ENCODE measurements at regions not wholly inside any gene's neighbourhood (a gene's known extent, or its start where the extent isn't known, plus 50 kb on each side); places are given as distances from the start of the nearest gene placed in this dataset.
"Not testable (repeated sequence)": the region's sequence is repeated elsewhere in the genome, so short reads cannot be mapped to it uniquely, and the experiment has no call there.

DNA sequence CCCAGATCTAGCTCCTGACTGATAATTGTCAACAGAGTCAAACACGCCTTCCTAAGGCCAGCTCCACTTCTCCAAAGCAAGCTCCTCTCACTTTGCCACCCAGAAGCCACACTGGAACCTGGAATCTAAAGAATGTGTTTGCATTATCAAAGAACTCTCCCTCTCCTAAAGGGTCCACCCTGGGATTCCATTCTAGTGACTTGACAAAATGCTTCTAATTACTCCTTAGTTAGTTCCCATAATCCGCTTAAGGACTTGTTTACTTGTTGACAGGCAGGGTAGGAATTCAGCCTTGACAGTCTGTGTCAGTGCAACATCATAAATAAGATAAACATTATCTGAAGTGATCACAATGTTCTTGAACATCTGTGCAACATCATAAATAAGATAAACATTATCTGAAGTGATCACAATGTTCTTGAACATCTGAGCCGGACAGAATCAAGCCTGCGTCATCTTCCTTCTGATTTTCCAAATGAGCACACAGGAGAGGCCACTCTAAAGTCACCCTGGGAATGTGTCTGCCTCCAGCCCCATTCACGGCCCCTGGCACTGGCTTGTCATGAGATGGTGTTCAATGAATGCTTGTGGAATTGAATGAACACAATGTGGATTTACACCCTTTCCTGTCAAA lies 512.1 kb downstream of the IRS2 start:
- H3K36me3 Mint-ChIP-seq, result no peaks in the 10 kb centered on the region
- POLR2A ChIA-PET (ENCODE audit: partially characterized antibody), result no interaction called here
- DNase-seq, result no peak

DNA sequence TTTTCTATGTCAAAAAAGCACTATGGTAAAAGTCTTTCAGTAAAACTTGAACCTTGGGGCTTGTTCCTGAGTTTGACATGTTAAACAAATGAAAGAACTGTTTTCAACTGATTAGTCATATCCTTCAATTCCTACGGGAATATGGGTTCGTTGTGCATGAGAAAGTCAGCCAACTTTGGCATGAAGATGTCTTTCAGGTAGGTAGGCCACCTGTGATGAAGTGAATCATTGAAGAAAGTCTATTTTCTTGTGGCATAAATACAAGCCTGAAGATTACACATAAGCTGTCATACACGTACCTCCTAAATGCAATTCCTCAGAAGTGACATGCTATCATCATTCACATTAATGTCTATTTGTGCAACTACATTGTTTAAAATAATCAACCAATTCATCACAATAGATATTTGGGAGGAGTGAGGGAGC lies 513.0 kb downstream of the IRS2 start:
- Mint-ChIP-seq H3K9me3 (no peaks in the 10 kb centered on the region), H3K27me3 (no peaks in the 10 kb centered on the region), H3K36me3 (no peaks in the 10 kb centered on the region), H3K4me1 (no peaks in the 10 kb centered on the region), H3K4me3 (no peak overlapping the region), H3K27ac (no peak overlapping the region)
- intact Hi-C loops (cut with micrococcal nuclease), result no loop called here
- Histone ChIP-seq H3K4me1 (ENCODE audit: insufficient read depth, low read length) (no peaks in the 10 kb centered on the region), H3K27ac (ENCODE audit: low read depth, low read length) (no peak overlapping the region), H3K36me3 (ENCODE audit: insufficient read depth, low read length) (no peaks in the 10 kb centered on the region), H3K9me3 (ENCODE audit: control insufficient read depth in 1 of 2, low read length in 2 of 2) (no peaks in the 10 kb centered on the region), H3K4me3 (ENCODE audit: low read length in 2 of 2) (no peak overlapping the region), H3K27me3 (ENCODE audit: insufficient read depth, low read length) (no peaks in the 10 kb centered on the region)
- POLR2A ChIA-PET (ENCODE audit: partially characterized antibody), result no interaction called here
- no peak for DNase-seq
- CTCF ChIA-PET (ENCODE audit: partially characterized antibody), result no interaction called here

More for the DNA sequence above, 512.1 kb downstream of the IRS2 start:
- Histone ChIP-seq H3K36me3 (ENCODE audit: insufficient read depth, low read length) (no peaks in the 10 kb centered on the region), H3K4me1 (ENCODE audit: insufficient read depth, low read length) (no peaks in the 10 kb centered on the region), H3K4me3 (ENCODE audit: low read length in 2 of 2) (no peak overlapping the region), H3K27ac (ENCODE audit: low read depth, low read length) (no peak overlapping the region), H3K27me3 (ENCODE audit: insufficient read depth, low read length) (no peaks in the 10 kb centered on the region), H3K9me3 (ENCODE audit: control insufficient read depth in 1 of 2, low read length in 2 of 2) (no peaks in the 10 kb centered on the region)
- CTCF ChIA-PET (ENCODE audit: partially characterized antibody), result interaction anchor here (0.6 kb wide), 1 partner anchor 25 kb away, joined by 3 read pairs; no protein-coding TSS in a partner anchor
- H3K27me3 Mint-ChIP-seq, result no peaks in the 10 kb centered on the region
- no peak overlapping the region for H3K27ac Mint-ChIP-seq
- no peaks in the 10 kb centered on the region for H3K4me1 Mint-ChIP-seq
- intact Hi-C loops (cut with micrococcal nuclease), result no loop called here
- no peaks in the 10 kb centered on the region for H3K9me3 Mint-ChIP-seq
- H3K4me3 Mint-ChIP-seq, result no peak overlapping the region

DNA sequence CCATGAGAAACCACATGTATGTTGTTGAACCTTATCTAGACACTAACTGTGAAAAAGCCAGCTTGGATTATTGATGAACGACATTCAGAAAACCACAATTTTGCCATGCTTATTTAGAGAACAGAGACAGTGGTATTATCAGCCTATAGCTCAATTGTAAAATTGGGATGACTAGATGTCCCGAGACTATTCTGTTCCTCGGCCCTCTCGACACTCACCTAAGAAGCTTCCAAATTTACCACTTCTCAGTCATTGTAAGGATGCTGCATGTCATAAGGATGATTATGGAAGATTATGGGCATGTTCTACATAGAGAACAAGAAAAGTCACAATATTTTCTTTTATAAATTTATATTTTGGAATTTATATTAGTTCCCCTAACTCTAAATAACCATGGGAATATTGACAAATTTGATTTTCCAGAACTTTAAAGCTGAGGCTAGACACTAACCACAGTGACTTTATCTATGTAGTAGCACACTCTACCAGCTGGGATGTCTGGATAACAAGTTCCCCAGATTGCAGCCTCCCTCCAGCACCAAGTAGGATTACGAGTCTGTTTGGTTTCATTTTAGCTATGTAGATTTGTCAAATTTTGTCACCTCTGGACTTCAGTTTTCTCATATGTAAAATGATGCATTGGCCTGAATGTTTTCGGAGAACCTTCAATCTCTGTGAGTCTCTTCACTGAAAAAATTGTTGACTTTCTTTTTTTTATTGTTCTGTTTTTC lies 513.6 kb downstream of the IRS2 start:
- Histone ChIP-seq H3K4me3 (ENCODE audit: low read length in 2 of 2) (no peak overlapping the region), H3K27ac (ENCODE audit: low read depth, low read length) (no peak overlapping the region), H3K9me3 (ENCODE audit: control insufficient read depth in 1 of 2, low read length in 2 of 2) (no peaks in the 10 kb centered on the region), H3K27me3 (ENCODE audit: insufficient read depth, low read length) (no peaks in the 10 kb centered on the region), H3K4me1 (ENCODE audit: insufficient read depth, low read length) (no peaks in the 10 kb centered on the region), H3K36me3 (ENCODE audit: insufficient read depth, low read length) (no peaks in the 10 kb centered on the region)
- Mint-ChIP-seq H3K9me3 (no peaks in the 10 kb centered on the region), H3K27me3 (peaks cover 0 to 1% of the 10 kb centered on the region in 2 donors), H3K4me3 (no peak overlapping the region), H3K27ac (no peak overlapping the region), H3K36me3 (no peaks in the 10 kb centered on the region), H3K4me1 (no peaks in the 10 kb centered on the region)
- DNase-seq, result no peak
- ChIA-PET POLR2A (ENCODE audit: partially characterized antibody) (no interaction called here), CTCF (ENCODE audit: partially characterized antibody) (no interaction called here)
- intact Hi-C loops (cut with micrococcal nuclease), result no loop called here

GRCh38 chr13:109271555-109272541 lies 514.5 kb downstream of the IRS2 start:
- H3K27ac ChIP-seq (ENCODE audit: low read depth, low read length), result no peak overlapping the region
- no peaks in the 10 kb centered on the region for H3K4me1 Mint-ChIP-seq
- H3K36me3 ChIP-seq (ENCODE audit: insufficient read depth, low read length), result no peaks in the 10 kb centered on the region
- H3K9me3 ChIP-seq (ENCODE audit: control insufficient read depth in 1 of 2, low read length in 2 of 2), result no peaks in the 10 kb centered on the region
- DNase-seq, result no peak
- no peak overlapping the region for H3K27ac Mint-ChIP-seq
- H3K4me1 ChIP-seq (ENCODE audit: insufficient read depth, low read length), result no peaks in the 10 kb centered on the region
- no peak overlapping the region for H3K4me3 ChIP-seq (ENCODE audit: low read length in 2 of 2)
- ChIA-PET CTCF (ENCODE audit: partially characterized antibody) (no interaction called here), POLR2A (ENCODE audit: partially characterized antibody) (no interaction called here)
- no peaks in the 10 kb centered on the region for H3K27me3 ChIP-seq (ENCODE audit: insufficient read depth, low read length)
- H3K27me3 Mint-ChIP-seq, result peaks cover 0 to 1% of the 10 kb centered on the region in 2 donors
- H3K36me3 Mint-ChIP-seq, result no peaks in the 10 kb centered on the region
- H3K4me3 Mint-ChIP-seq, result no peak overlapping the region
- intact Hi-C loops (cut with micrococcal nuclease), result no loop called here
- no peaks in the 10 kb centered on the region for H3K9me3 Mint-ChIP-seq

DNA sequence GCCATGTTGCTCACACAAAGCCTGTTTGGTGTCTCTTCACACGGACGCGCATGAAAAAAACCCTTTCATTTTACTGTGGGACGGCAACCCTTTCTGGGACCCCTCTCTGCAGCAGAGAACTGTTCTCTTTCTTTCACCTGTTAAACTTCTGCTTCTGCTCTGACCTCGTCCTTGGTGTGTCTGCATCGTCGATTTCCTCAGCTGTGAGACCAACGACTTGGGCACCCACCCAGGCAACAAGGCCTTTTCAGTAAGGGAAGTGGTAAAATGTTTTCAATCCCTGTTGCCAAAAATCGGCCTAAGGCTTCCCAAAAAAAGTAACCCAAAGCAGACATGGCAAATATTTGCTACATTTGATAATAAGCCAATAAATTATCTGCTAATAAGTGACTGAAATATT lies 515.3 kb downstream of the IRS2 start:
- Histone ChIP-seq H3K27me3 (ENCODE audit: insufficient read depth, low read length) (no peaks in the 10 kb centered on the region), H3K36me3 (ENCODE audit: insufficient read depth, low read length) (no peaks in the 10 kb centered on the region), H3K4me3 (ENCODE audit: low read length in 2 of 2) (no peak overlapping the region), H3K27ac (ENCODE audit: low read depth, low read length) (no peak overlapping the region), H3K4me1 (ENCODE audit: insufficient read depth, low read length) (no peaks in the 10 kb centered on the region), H3K9me3 (ENCODE audit: control insufficient read depth in 1 of 2, low read length in 2 of 2) (no peaks in the 10 kb centered on the region)
- H3K27me3 Mint-ChIP-seq, result peaks cover 0 to 1% of the 10 kb centered on the region in 2 donors
- H3K4me1 Mint-ChIP-seq, result no peaks in the 10 kb centered on the region
- H3K9me3 Mint-ChIP-seq, result no peaks in the 10 kb centered on the region
- DNase-seq, result no peak
- ChIA-PET CTCF (ENCODE audit: partially characterized antibody) (no interaction called here), POLR2A (ENCODE audit: partially characterized antibody) (no interaction called here)
- no peak overlapping the region for H3K27ac Mint-ChIP-seq
- no peak overlapping the region for H3K4me3 Mint-ChIP-seq
- intact Hi-C loops (cut with micrococcal nuclease), result no loop called here
- no peaks in the 10 kb centered on the region for H3K36me3 Mint-ChIP-seq

DNA sequence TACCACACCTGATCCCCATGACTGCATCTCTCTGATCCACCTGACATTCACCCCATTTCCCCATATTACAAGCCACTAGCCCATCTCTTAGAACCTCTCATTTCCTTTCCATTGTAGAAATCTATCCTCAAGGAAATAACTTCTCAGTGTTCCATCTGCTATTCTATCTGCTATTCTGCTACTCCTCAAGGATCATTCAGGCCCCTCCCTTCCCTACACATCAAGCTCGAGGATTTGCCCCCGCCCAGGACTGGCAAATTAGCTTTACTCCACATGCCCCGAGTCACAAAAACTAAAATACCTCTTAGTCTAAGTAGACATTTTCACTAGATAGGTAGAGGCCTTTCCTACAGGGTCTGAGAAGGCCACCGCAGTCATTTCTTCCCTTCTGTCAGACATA lies 517.0 kb downstream of the IRS2 start:
- H3K4me3 Mint-ChIP-seq; H3K9me3 Mint-ChIP-seq; H3K27me3 Mint-ChIP-seq; POLR2A ChIA-PET (ENCODE audit: partially characterized antibody); CTCF ChIA-PET (ENCODE audit: partially characterized antibody); H3K36me3 Mint-ChIP-seq; H3K4me3 ChIP-seq (ENCODE audit: low read length in 2 of 2); H3K4me1 Mint-ChIP-seq; H3K4me1 ChIP-seq (ENCODE audit: insufficient read depth, low read length); DNase-seq; intact Hi-C loops (cut with micrococcal nuclease); H3K36me3 ChIP-seq (ENCODE audit: insufficient read depth, low read length); H3K27ac ChIP-seq (ENCODE audit: low read depth, low read length); H3K27me3 ChIP-seq (ENCODE audit: insufficient read depth, low read length); H3K9me3 ChIP-seq (ENCODE audit: control insufficient read depth in 1 of 2, low read length in 2 of 2); H3K27ac Mint-ChIP-seq: not testable (repeated sequence)

GRCh38 chr13:109268492-109268891 lies 517.9 kb downstream of the IRS2 start:
- H3K27me3 ChIP-seq (ENCODE audit: insufficient read depth, low read length); H3K36me3 ChIP-seq (ENCODE audit: insufficient read depth, low read length); H3K36me3 Mint-ChIP-seq; H3K4me1 Mint-ChIP-seq; H3K4me3 ChIP-seq (ENCODE audit: low read length in 2 of 2); CTCF ChIA-PET (ENCODE audit: partially characterized antibody); POLR2A ChIA-PET (ENCODE audit: partially characterized antibody); intact Hi-C loops (cut with micrococcal nuclease); H3K4me3 Mint-ChIP-seq; H3K9me3 ChIP-seq (ENCODE audit: control insufficient read depth in 1 of 2, low read length in 2 of 2); DNase-seq; H3K9me3 Mint-ChIP-seq; H3K27me3 Mint-ChIP-seq; H3K27ac ChIP-seq (ENCODE audit: low read depth, low read length); H3K27ac Mint-ChIP-seq; H3K4me1 ChIP-seq (ENCODE audit: insufficient read depth, low read length): not testable (repeated sequence)

Data from CD4-positive, alpha-beta memory T cell (primary cell).